Gastrocnemius medialis (tissue), 4 donors: ENCODE measurements at regions not wholly inside any gene's neighbourhood (a gene's known extent, or its start where the extent isn't known, plus 50 kb on each side); places are given as distances from the start of the nearest gene placed in this dataset.

Experiments used
- CTCF ChIP-seq, 5 experiments: fragments of 450-650 bp in 3 of 5; fragments of 200-600 bp in 2 of 5; sonication (generic) in 2 of 5; IDR thresholded peaks in 4 of 5; conservative IDR thresholded peaks in 1 of 5; 1 replicate in 4 of 5; 2 replicates in 1 of 5; pipeline ENCODE4 v1.5.1; 2016 to 2019; ENCODE audit warnings: antibody characterized with exemption in 5 of 5, mild to moderate bottlenecking in 3 of 5, moderate library complexity in 3 of 5
- POLR2A ChIP-seq, 2 donors: fragments of 450-650 bp; IDR thresholded peaks; one replicate each; pipeline ENCODE4 v1.6.1; 2017; ENCODE audit warnings: antibody characterized with exemption in 2 of 2, mild to moderate bottlenecking in 2 of 2, moderate library complexity in 2 of 2

DNA sequence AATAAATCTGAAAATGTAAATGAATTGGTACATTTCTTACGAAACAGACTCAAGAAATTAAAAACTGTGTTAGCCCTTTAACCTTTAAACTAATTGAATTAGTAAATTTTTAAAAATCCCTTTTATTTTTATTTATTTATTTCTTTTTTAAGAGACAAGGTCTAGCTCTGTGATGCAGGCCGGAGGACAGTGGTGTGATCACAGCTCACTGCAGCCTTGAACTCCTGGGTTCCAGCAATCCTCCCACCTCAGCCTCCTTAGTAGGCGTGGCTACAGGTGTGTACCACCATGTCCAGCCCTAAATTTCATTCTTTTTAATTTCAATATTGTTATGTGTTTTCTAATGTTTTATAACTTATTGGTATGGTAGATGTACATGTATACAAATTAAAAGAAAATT is 72.6 kb downstream of the MYEOV start:
- TF ChIP-seq CTCF (IDR thresholded peaks at IDR 0.05 in 4 of 5, conservative IDR thresholded peaks at IDR 0.05 in 1 of 5) (no peak), POLR2A (IDR thresholded peaks at IDR 0.05) (no peak)
